Activated T-cell treated with anti-CD3 and anti-CD28 coated beads for 24 hours (primary cell): ENCODE measurements at regions not wholly inside any gene's neighbourhood (a gene's known extent, or its start where the extent isn't known, plus 50 kb on each side); places are given as distances from the start of the nearest gene placed in this dataset.

Source experiments
- DNase-seq: peaks from one replicate; pipeline ENCODE4 v3.0.0-alpha.2; 2020; ENCODE audit warnings: low read depth

- DNase-seq = no peak
Measured at GRCh38 chr7:112594397-112594796, 113.6 kb downstream of the LSMEM1 start.

- no peak for DNase-seq
Measured at GRCh38 chr7:112596260-112596659, 115.5 kb downstream of the LSMEM1 start.

GRCh38 chr7:112596981-112597380, 116.2 kb downstream of the LSMEM1 start:
- DNase-seq = no peak

GRCh38 chr7:112603673-112604072, 122.9 kb downstream of the LSMEM1 start:
- DNase-seq = no peak

- no peak for DNase-seq
Measured at GRCh38 chr7:112610636-112611035, 129.8 kb downstream of the LSMEM1 start.

- DNase-seq = no peak
Measured at GRCh38 chr7:112615701-112616100, 134.9 kb downstream of the LSMEM1 start.

GRCh38 chr7:112616295-112616694, 135.5 kb downstream of the LSMEM1 start:
- DNase-seq = no peak

GRCh38 chr7:112619343-112619742, 138.6 kb downstream of the LSMEM1 start:
- DNase-seq = no peak

GRCh38 chr7:112622159-112622715, 141.4 kb downstream of the LSMEM1 start:
- DNase-seq = no peak

- no peak for DNase-seq
Measured at GRCh38 chr7:112624416-112624815, 143.6 kb downstream of the LSMEM1 start.

GRCh38 chr7:112630565-112630964, 149.8 kb downstream of the LSMEM1 start:
- no peak for DNase-seq

GRCh38 chr7:112634107-112634506, 153.3 kb downstream of the LSMEM1 start:
- DNase-seq = no peak

GRCh38 chr7:112635742-112636141, 154.5 kb downstream of the TMEM168 start:
- DNase-seq = no peak

- DNase-seq = no peak
Measured at GRCh38 chr7:112638675-112639400, 151.4 kb downstream of the TMEM168 start.

GRCh38 chr7:112640685-112641084, 149.5 kb downstream of the TMEM168 start:
- DNase-seq = no peak

- no peak for DNase-seq
Measured at GRCh38 chr7:112646783-112647182, 143.4 kb downstream of the TMEM168 start.

GRCh38 chr7:112648781-112649180, 141.4 kb downstream of the TMEM168 start:
- DNase-seq = no peak

GRCh38 chr7:112649560-112649959, 140.6 kb downstream of the TMEM168 start:
- DNase-seq = no peak

- no peak for DNase-seq
Measured at GRCh38 chr7:112654322-112655216, 135.6 kb downstream of the TMEM168 start.

- no peak for DNase-seq
Measured at GRCh38 chr7:112665709-112666108, 124.5 kb downstream of the TMEM168 start.

GRCh38 chr7:112668561-112668960, 121.6 kb downstream of the TMEM168 start:
- no peak for DNase-seq

- DNase-seq = no peak
Measured at GRCh38 chr7:112669306-112669705, 120.9 kb downstream of the TMEM168 start.

GRCh38 chr7:112670193-112670592, 120.0 kb downstream of the TMEM168 start:
- no peak for DNase-seq
